ENCODE measurements at regions not wholly inside any gene's neighbourhood (a gene's known extent, or its start where the extent isn't known, plus 50 kb on each side); places are given as distances from the start of the nearest gene placed in this dataset.
"Not testable (repeated sequence)": the region's sequence is repeated elsewhere in the genome, so short reads cannot be mapped to it uniquely, and the experiment has no call there.

- Histone ChIP-seq H3K9ac (ENCODE audit: low read length) (no peak overlapping the region), H3K4me2 (ENCODE audit: low read length) (no peak overlapping the region), H3K36me3 (ENCODE audit: insufficient read depth, low read length) (no peaks in the 10 kb centered on the region)
Observed at GRCh38 chr7:19957664-19958063, 184.2 kb upstream of the TMEM196 start.

GRCh38 chr7:19954166-19954565 is 180.7 kb upstream of the TMEM196 start:
- not testable (repeated sequence) for H3K4me2 ChIP-seq (ENCODE audit: low read length); H4K20me1 ChIP-seq (ENCODE audit: insufficient read depth); H3F3A ChIP-seq (ENCODE audit: insufficient read depth, low read length, poor library complexity, severe bottlenecking); H3K27me3 ChIP-seq (ENCODE audit: insufficient read depth, low read depth, low read length); H3K4me3 ChIP-seq (ENCODE audit: low read length); H3K27ac ChIP-seq (ENCODE audit: low read length); H3K9ac ChIP-seq (ENCODE audit: low read length); H2AFZ ChIP-seq (ENCODE audit: low read depth, low read length); H3K79me2 ChIP-seq (replicated peaks; ENCODE audit: insufficient read depth, low read length); H3K9me2 ChIP-seq (ENCODE audit: insufficient read depth, low read length); H3K36me3 ChIP-seq (ENCODE audit: insufficient read depth, low read length); H3K9me3 ChIP-seq (ENCODE audit: low read length)

More at GRCh38 chr7:19957664-19958063, 184.2 kb upstream of the TMEM196 start:
- H3K9me2 ChIP-seq (ENCODE audit: insufficient read depth, low read length), result no peaks in the 10 kb centered on the region
- H4K20me1 ChIP-seq (ENCODE audit: insufficient read depth), result no peaks in the 10 kb centered on the region
- no peak overlapping the region for H2AFZ ChIP-seq (ENCODE audit: low read depth, low read length)
- no peak overlapping the region for H3K4me3 ChIP-seq (ENCODE audit: low read length)
- no peaks in the 10 kb centered on the region for H3F3A ChIP-seq (ENCODE audit: insufficient read depth, low read length, poor library complexity, severe bottlenecking)
- peaks cover 5% of the 10 kb centered on the region for H3K9me3 ChIP-seq (ENCODE audit: low read length)
- no peaks in the 10 kb centered on the region for H3K27me3 ChIP-seq (ENCODE audit: insufficient read depth, low read depth, low read length)
- H3K27ac ChIP-seq (ENCODE audit: low read length), result no peak overlapping the region
- no peaks in the 10 kb centered on the region for H3K79me2 ChIP-seq (replicated peaks; ENCODE audit: insufficient read depth, low read length)
- TF ChIP-seq CTCF (IDR thresholded peaks at IDR 0.05; ENCODE audit: poor library complexity, severe bottlenecking) (no peak), TAF1 (IDR thresholded peaks at IDR 0.05; ENCODE audit: low read depth) (no peak), EP300 (conservative IDR thresholded peaks at IDR 0.05; ENCODE audit: poor library complexity, severe bottlenecking) (no peak), REST (IDR thresholded peaks at IDR 0.05; ENCODE audit: borderline replicate concordance) (no peak), MXI1 (conservative IDR thresholded peaks at IDR 0.05; ENCODE audit: poor library complexity, severe bottlenecking) (no peak), POLR2AphosphoS5 (IDR thresholded peaks at IDR 0.05) (no peak), EZH2 (IDR thresholded peaks at IDR 0.05; ENCODE audit: borderline replicate concordance, insufficient read depth, low read length, poor library complexity, severe bottlenecking) (no peak), RAD21 (conservative IDR thresholded peaks at IDR 0.05) (no peak), SMC3 (conservative IDR thresholded peaks at IDR 0.05; ENCODE audit: poor library complexity) (no peak)

GRCh38 chr7:19953411-19953810 is 180.0 kb upstream of the TMEM196 start:
- not testable (repeated sequence) for H3K9ac ChIP-seq (ENCODE audit: low read length); H3K36me3 ChIP-seq (ENCODE audit: insufficient read depth, low read length); H3K27me3 ChIP-seq (ENCODE audit: insufficient read depth, low read depth, low read length); H3K9me2 ChIP-seq (ENCODE audit: insufficient read depth, low read length); H3K4me3 ChIP-seq (ENCODE audit: low read length); H2AFZ ChIP-seq (ENCODE audit: low read depth, low read length); H3K4me2 ChIP-seq (ENCODE audit: low read length); H3K79me2 ChIP-seq (replicated peaks; ENCODE audit: insufficient read depth, low read length); H4K20me1 ChIP-seq (ENCODE audit: insufficient read depth); H3K9me3 ChIP-seq (ENCODE audit: low read length); H3F3A ChIP-seq (ENCODE audit: insufficient read depth, low read length, poor library complexity, severe bottlenecking); H3K27ac ChIP-seq (ENCODE audit: low read length)

All from neural cell (in vitro differentiated cells).